HepG2 (cell line): ENCODE measurements at regions not wholly inside any gene's neighbourhood (a gene's known extent, or its start where the extent isn't known, plus 50 kb on each side); places are given as distances from the start of the nearest gene placed in this dataset.

Source experiments
- CTCF ChIP-seq: sonication (generic); formaldehyde crosslinking; IDR thresholded peaks from 2 replicates; pipeline ENCODE4 v1.5.0; 2020; ENCODE audit warnings: mild to moderate bottlenecking, missing genetic modification reagents, moderate library complexity
- ERF ChIP-seq: IDR thresholded peaks from 2 replicates; pipeline ENCODE4 v1.6.1; 2018; ENCODE audit warnings: missing biosample characterization, missing genetic modification reagents
- NR1H2 ChIP-seq: sonication (generic); formaldehyde crosslinking; IDR thresholded peaks from 2 replicates; pipeline ENCODE4 v1.8.1; 2022; ENCODE audit warnings: low read depth, missing genetic modification reagents, borderline replicate concordance
- POLR2A ChIP-seq, 2 experiments: IDR thresholded peaks; 2 replicates each; pipeline ENCODE4 v1.6.1; 2011; ENCODE audit warnings: low read depth in 2 of 2, low read length in 2 of 2, mild to moderate bottlenecking in 1 of 2, moderate library complexity in 1 of 2; ENCODE audit not compliant: insufficient read depth in 1 of 2

- no peak for TF ChIP-seq NR1H2 (CRISPR knock-in tag)
- no peak for TF ChIP-seq POLR2A (IDR thresholded peaks at IDR 0.05; ENCODE audit: insufficient read depth in 1 of 2, low read depth in 2 of 2, low read length in 2 of 2)
- TF ChIP-seq ERF (CRISPR knock-in tag), result no peak
- TF ChIP-seq CTCF (CRISPR knock-in tag), result no peak
Observed at GRCh38 chr1:222970711-222971110, 155.9 kb downstream of the DISP1 start.
